ENCODE measurements at regions not wholly inside any gene's neighbourhood (a gene's known extent, or its start where the extent isn't known, plus 50 kb on each side); places are given as distances from the start of the nearest gene placed in this dataset.

GRCh38 chr14:84543859-84544258, 986.1 kb upstream of the FLRT2 start:
- TF ChIP-seq, protein P1, sequence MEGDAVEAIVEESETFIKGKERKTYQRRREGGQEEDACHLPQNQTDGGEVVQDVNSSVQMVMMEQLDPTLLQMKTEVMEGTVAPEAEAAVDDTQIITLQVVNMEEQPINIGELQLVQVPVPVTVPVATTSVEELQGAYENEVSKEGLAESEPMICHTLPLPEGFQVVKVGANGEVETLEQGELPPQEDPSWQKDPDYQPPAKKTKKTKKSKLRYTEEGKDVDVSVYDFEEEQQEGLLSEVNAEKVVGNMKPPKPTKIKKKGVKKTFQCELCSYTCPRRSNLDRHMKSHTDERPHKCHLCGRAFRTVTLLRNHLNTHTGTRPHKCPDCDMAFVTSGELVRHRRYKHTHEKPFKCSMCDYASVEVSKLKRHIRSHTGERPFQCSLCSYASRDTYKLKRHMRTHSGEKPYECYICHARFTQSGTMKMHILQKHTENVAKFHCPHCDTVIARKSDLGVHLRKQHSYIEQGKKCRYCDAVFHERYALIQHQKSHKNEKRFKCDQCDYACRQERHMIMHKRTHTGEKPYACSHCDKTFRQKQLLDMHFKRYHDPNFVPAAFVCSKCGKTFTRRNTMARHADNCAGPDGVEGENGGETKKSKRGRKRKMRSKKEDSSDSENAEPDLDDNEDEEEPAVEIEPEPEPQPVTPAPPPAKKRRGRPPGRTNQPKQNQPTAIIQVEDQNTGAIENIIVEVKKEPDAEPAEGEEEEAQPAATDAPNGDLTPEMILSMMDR (conservative IDR thresholded peaks at IDR 0.05 in 1 of 2, IDR thresholded peaks at IDR 0.05 in 1 of 2; ENCODE audit: extremely low read depth in 1 of 2, insufficient read depth in 1 of 2, low read depth in 1 of 2, low read length in 2 of 2) = no peak
- TF ChIP-seq EZH2 (IDR thresholded peaks at IDR 0.05; ENCODE audit: borderline replicate concordance, low read length) = no peak

Data from mammary epithelial cell (primary cell).